NCI-H1694 treated with DMSO at 0.1 percent for 48 hours (cell line): ENCODE measurements at regions not wholly inside any gene's neighbourhood (a gene's known extent, or its start where the extent isn't known, plus 50 kb on each side); places are given as distances from the start of the nearest gene placed in this dataset.

Experiments used
- DNase-seq: peaks from one replicate; lab custom pipeline; 2025; lab: John Stamatoyannopoulos, UW

GRCh38 chr2:14910654-14911053, 278.1 kb downstream of the LRATD1 start:
- DNase-seq: peak; percentile 95

- no peak for DNase-seq
Observed at GRCh38 chr2:14915983-14916382, 283.5 kb downstream of the LRATD1 start.

GRCh38 chr2:14923820-14924580, 291.5 kb downstream of the LRATD1 start:
- no peak for DNase-seq

- no peak for DNase-seq
Observed at GRCh38 chr2:14925471-14925870, 293.0 kb downstream of the LRATD1 start.

GRCh38 chr2:14927021-14927564, 294.6 kb downstream of the LRATD1 start:
- DNase-seq: no peak

GRCh38 chr2:14928056-14928455, 295.5 kb downstream of the LRATD1 start:
- no peak for DNase-seq

GRCh38 chr2:14930441-14930840, 297.9 kb downstream of the LRATD1 start:
- no peak for DNase-seq

GRCh38 chr2:14932285-14932684, 299.8 kb downstream of the LRATD1 start:
- DNase-seq: no peak

- DNase-seq: no peak
Observed at GRCh38 chr2:14933753-14934152, 301.2 kb downstream of the LRATD1 start.

GRCh38 chr2:14936426-14936825, 303.9 kb downstream of the LRATD1 start:
- DNase-seq: no peak

GRCh38 chr2:14937336-14937735, 304.8 kb downstream of the LRATD1 start:
- DNase-seq: no peak

- DNase-seq: peak; percentile 85
Observed at GRCh38 chr2:14941151-14941631, 308.7 kb downstream of the LRATD1 start.

- DNase-seq: no peak
Observed at GRCh38 chr2:14942987-14943386, 310.5 kb downstream of the LRATD1 start.

- DNase-seq: peak; percentile 97
Observed at GRCh38 chr2:14944562-14945346, 312.2 kb downstream of the LRATD1 start.

- DNase-seq: no peak
Observed at GRCh38 chr2:14951569-14952285, 319.2 kb downstream of the LRATD1 start.

GRCh38 chr2:14952400-14952963, 320.0 kb downstream of the LRATD1 start:
- no peak for DNase-seq

GRCh38 chr2:14960686-14961324, 328.3 kb downstream of the LRATD1 start:
- no peak for DNase-seq

- DNase-seq: no peak
Observed at GRCh38 chr2:14967729-14968128, 335.2 kb downstream of the LRATD1 start.

- no peak for DNase-seq
Observed at GRCh38 chr2:14975381-14975780, 342.9 kb downstream of the LRATD1 start.

GRCh38 chr2:14977021-14977420, 344.5 kb downstream of the LRATD1 start:
- DNase-seq: no peak

- no peak for DNase-seq
Observed at GRCh38 chr2:14978845-14979244, 346.3 kb downstream of the LRATD1 start.
